OCI-LY3 (cell line): ENCODE measurements at regions not wholly inside any gene's neighbourhood (a gene's known extent, or its start where the extent isn't known, plus 50 kb on each side); places are given as distances from the start of the nearest gene placed in this dataset.

Source experiments
- H2AFZ ChIP-seq: fragments of 200-600, 300-600 bp; shearing (Covaris generic); 2 replicates; pipeline ENCODE4 v1.6.0; 2014; ENCODE audit warnings: antibody characterized with exemption, low read depth, low read length
- H3K27ac ChIP-seq: fragments of 200-600, 300-600 bp; sonication (generic); 2 replicates; pipeline ENCODE4 v1.5.1; 2014; ENCODE audit warnings: mild to moderate bottlenecking, low read length, moderate library complexity, mixed read lengths
- H3K27me3 ChIP-seq: fragments of 200-600, 300-600 bp; sonication (generic); 2 replicates; pipeline ENCODE4 v1.6.1; 2014; ENCODE audit warnings: low read depth, low read length, mixed read lengths
- H3K36me3 ChIP-seq: fragments of 200-600, 300-600 bp; sonication (generic); replicated peaks from 2 replicates; pipeline ENCODE3; 2014; ENCODE audit warnings: low read depth, low read length, mixed read lengths
- H3K4me1 ChIP-seq: fragments of 300-600, 200-600 bp; sonication (generic); 2 replicates; pipeline ENCODE4 v1.6.1; 2014; ENCODE audit warnings: low read length, mixed read lengths
- H3K4me2 ChIP-seq: fragments of 200-600, 300-600 bp; sonication (generic); 2 replicates; pipeline ENCODE4 v1.6.1; 2014; ENCODE audit warnings: low read length, mixed read lengths
- H3K4me3 ChIP-seq: fragments of 300-600, 200-600 bp; sonication (generic); 2 replicates; pipeline ENCODE4 v1.5.1; 2014; ENCODE audit warnings: antibody characterized with exemption, mild to moderate bottlenecking, low read length, moderate library complexity
- H3K79me2 ChIP-seq: fragments of 300-600, 200-600 bp; shearing (Covaris generic); 2 replicates; pipeline ENCODE4 v1.6.1; 2014; ENCODE audit warnings: mild to moderate bottlenecking, low read length, mixed read lengths
- H3K9ac ChIP-seq: fragments of 300-600, 200-600 bp; shearing (Covaris generic); 2 replicates; pipeline ENCODE4 v1.6.0; 2014; ENCODE audit warnings: mild to moderate bottlenecking, low read length, moderate library complexity
- H3K9me3 ChIP-seq: fragments of 200-600, 300-600 bp; shearing (Covaris generic); 2 replicates; pipeline ENCODE4 v1.6.1; 2014; ENCODE audit warnings: low read length, mixed read lengths; ENCODE audit not compliant: insufficient read depth
- H4K20me1 ChIP-seq: fragments of 200-600, 300-600 bp; sonication (generic); 2 replicates; pipeline ENCODE4 v1.6.1; 2016; ENCODE audit warnings: low read length, mixed read lengths; ENCODE audit not compliant: insufficient read depth
- EZH2phosphoT487 ChIP-seq: fragments of 200-600 bp; shearing (Covaris generic); IDR thresholded peaks from 2 replicates; pipeline ENCODE4 v1.6.1; 2018; ENCODE audit warnings: antibody characterized with exemption, mixed run types, low read depth
- TF ChIP-seq, protein P1 (sequence below): fragments of 200-600, 300-600 bp; sonication (generic); IDR thresholded peaks from 2 replicates; pipeline ENCODE4 v1.5.1; 2014; ENCODE audit warnings: antibody characterized with exemption, low read length, low read depth

DNA sequence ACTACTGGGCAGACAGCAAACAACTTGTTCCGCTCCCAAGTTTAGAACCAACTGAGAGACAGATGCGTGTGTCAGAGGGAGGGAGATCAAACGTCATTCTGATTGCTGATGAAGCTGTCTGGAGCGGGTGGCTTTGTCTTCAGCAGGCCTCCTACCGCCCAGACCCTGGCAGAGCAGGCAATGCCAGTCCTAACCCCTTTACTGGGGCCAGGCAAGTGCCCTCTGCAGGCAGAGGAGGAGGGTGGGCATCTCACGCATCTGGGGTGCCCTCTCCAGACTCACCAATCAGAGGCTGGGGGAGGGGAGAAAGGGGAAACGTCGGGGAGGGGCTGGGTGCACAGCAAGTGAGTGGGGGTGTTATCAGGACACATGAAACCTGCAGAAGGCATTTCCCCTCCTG is 126.6 kb downstream of the ACTL8 start:
- Histone ChIP-seq H3K4me3 (no peak overlapping the region), H3K79me2 (no peaks in the 10 kb centered on the region), H3K36me3 (no peaks in the 10 kb centered on the region), H3K4me1 (no peaks in the 10 kb centered on the region), H2AFZ (no peak overlapping the region), H3K4me2 (no peak overlapping the region), H4K20me1 (no peaks in the 10 kb centered on the region), H3K9ac (no peak overlapping the region), H3K27ac (no peak overlapping the region), H3K27me3 (no peaks in the 10 kb centered on the region), H3K9me3 (no peaks in the 10 kb centered on the region)
- TF ChIP-seq, protein P1, sequence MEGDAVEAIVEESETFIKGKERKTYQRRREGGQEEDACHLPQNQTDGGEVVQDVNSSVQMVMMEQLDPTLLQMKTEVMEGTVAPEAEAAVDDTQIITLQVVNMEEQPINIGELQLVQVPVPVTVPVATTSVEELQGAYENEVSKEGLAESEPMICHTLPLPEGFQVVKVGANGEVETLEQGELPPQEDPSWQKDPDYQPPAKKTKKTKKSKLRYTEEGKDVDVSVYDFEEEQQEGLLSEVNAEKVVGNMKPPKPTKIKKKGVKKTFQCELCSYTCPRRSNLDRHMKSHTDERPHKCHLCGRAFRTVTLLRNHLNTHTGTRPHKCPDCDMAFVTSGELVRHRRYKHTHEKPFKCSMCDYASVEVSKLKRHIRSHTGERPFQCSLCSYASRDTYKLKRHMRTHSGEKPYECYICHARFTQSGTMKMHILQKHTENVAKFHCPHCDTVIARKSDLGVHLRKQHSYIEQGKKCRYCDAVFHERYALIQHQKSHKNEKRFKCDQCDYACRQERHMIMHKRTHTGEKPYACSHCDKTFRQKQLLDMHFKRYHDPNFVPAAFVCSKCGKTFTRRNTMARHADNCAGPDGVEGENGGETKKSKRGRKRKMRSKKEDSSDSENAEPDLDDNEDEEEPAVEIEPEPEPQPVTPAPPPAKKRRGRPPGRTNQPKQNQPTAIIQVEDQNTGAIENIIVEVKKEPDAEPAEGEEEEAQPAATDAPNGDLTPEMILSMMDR = no peak
- TF ChIP-seq EZH2phosphoT487 = no peak

- Histone ChIP-seq H3K4me3 (no peak overlapping the region), H3K4me1 (no peaks in the 10 kb centered on the region), H3K36me3 (no peaks in the 10 kb centered on the region), H3K9me3 (no peaks in the 10 kb centered on the region), H2AFZ (no peak overlapping the region), H4K20me1 (no peaks in the 10 kb centered on the region), H3K27ac (no peak overlapping the region), H3K4me2 (no peak overlapping the region), H3K27me3 (no peaks in the 10 kb centered on the region), H3K9ac (no peak overlapping the region), H3K79me2 (no peaks in the 10 kb centered on the region)
- TF ChIP-seq, protein P1 = no peak
- no peak for TF ChIP-seq EZH2phosphoT487
These were observed 128.0 kb downstream of the ACTL8 start for GRCh38 chr1:17883136-17883535.

DNA sequence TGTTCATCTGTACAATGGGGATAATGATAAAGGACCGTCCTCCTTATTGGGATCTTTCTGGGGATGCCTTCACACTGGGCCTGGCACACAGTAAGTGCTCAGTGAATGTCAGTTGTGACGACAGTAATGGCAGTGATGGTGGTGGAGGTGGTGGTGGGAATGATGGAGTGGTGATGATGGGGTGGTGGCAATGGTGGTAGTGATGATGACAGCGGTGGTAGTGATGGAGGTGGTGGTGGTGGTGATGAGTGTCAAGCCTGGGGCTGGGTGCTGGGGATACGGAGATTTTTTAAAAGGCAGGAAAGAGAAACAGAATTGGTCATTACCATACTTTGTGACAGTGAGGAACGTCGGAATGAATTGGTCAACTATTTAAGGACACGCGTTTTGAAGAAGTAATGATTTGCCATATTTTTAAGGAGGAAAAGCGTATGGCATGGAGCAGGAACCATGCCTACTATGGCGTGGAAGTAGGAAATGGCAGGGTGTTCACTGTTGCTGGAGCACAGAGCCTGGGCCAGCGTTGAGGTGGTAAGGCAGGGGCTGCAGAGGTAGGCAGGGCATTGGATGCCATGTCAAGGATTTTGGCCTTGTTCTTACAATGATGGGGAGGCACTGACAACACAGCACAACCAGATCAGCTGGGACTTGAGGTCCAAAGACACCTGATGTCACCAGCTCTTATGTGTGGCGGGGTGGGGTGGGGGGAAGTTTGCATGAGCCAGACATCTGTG is 128.7 kb downstream of the ACTL8 start:
- H3K9me3 ChIP-seq = no peaks in the 10 kb centered on the region
- no peak overlapping the region for H2AFZ ChIP-seq
- no peak overlapping the region for H3K9ac ChIP-seq
- H3K27ac ChIP-seq = no peak overlapping the region
- H4K20me1 ChIP-seq = no peaks in the 10 kb centered on the region
- H3K27me3 ChIP-seq = no peaks in the 10 kb centered on the region
- H3K79me2 ChIP-seq = no peaks in the 10 kb centered on the region
- no peaks in the 10 kb centered on the region for H3K4me1 ChIP-seq
- no peak overlapping the region for H3K4me3 ChIP-seq
- H3K36me3 ChIP-seq = no peaks in the 10 kb centered on the region
- H3K4me2 ChIP-seq = no peak overlapping the region
- TF ChIP-seq, protein P1 = no peak
- no peak for TF ChIP-seq EZH2phosphoT487

- Histone ChIP-seq H3K9ac (no peak overlapping the region), H3K4me2 (no peak overlapping the region), H2AFZ (no peak overlapping the region), H3K27ac (no peak overlapping the region), H3K4me1 (no peaks in the 10 kb centered on the region), H3K4me3 (no peak overlapping the region), H4K20me1 (no peaks in the 10 kb centered on the region), H3K36me3 (no peaks in the 10 kb centered on the region), H3K9me3 (no peaks in the 10 kb centered on the region), H3K27me3 (no peaks in the 10 kb centered on the region), H3K79me2 (no peaks in the 10 kb centered on the region)
- no peak for TF ChIP-seq EZH2phosphoT487
- TF ChIP-seq, protein P1 = no peak
These were observed 130.7 kb downstream of the ACTL8 start for GRCh38 chr1:17885663-17886320.
